H9 (cell line): ENCODE measurements at regions not wholly inside any gene's neighbourhood (a gene's known extent, or its start where the extent isn't known, plus 50 kb on each side); places are given as distances from the start of the nearest gene placed in this dataset.

ENCODE experiments used
- DNase-seq: peaks from one replicate; pipeline ENCODE4 v3.0.0-alpha.2; 2017
- H2AFZ ChIP-seq: one replicate; pipeline ENCODE4 v1.6.1; 2013; ENCODE audit warnings: mild to moderate bottlenecking, low read length, control low read depth, moderate library complexity
- H2AK5ac ChIP-seq: 2 replicates; pipeline ENCODE4 v1.6.1; 2013; ENCODE audit warnings: low read length, control low read depth, mixed read lengths; ENCODE audit not compliant: insufficient read length
- H2BK120ac ChIP-seq: one replicate; pipeline ENCODE4 v1.6.1; 2013; ENCODE audit warnings: low read depth, mild to moderate bottlenecking, low read length, control low read depth, inconsistent platforms; ENCODE audit not compliant: poor library complexity, severe bottlenecking
- H2BK12ac ChIP-seq: 2 replicates; pipeline ENCODE4 v1.6.1; 2013; ENCODE audit warnings: low read length, control low read depth, mixed read lengths, low read depth; ENCODE audit not compliant: insufficient read length
- H2BK15ac ChIP-seq: 2 replicates; pipeline ENCODE4 v1.6.1; 2013; ENCODE audit warnings: low read depth, low read length, control low read depth
- H2BK20ac ChIP-seq: one replicate; pipeline ENCODE4 v1.6.1; 2013; ENCODE audit warnings: low read depth, mild to moderate bottlenecking, low read length, control low read depth, inconsistent platforms; ENCODE audit not compliant: poor library complexity, severe bottlenecking
- H2BK5ac ChIP-seq: 2 replicates; pipeline ENCODE4 v1.6.1; 2013; ENCODE audit warnings: low read length, control low read depth, mixed read lengths; ENCODE audit not compliant: insufficient read length
- H3K14ac ChIP-seq: 2 replicates; pipeline ENCODE4 v1.6.1; 2013; ENCODE audit warnings: low read length, control low read depth; ENCODE audit not compliant: insufficient read depth
- H3K18ac ChIP-seq: 2 replicates; pipeline ENCODE4 v1.6.1; 2013; ENCODE audit warnings: low read depth, mild to moderate bottlenecking, mixed read lengths, low read length, control low read depth; ENCODE audit not compliant: insufficient read length
- H3K23ac ChIP-seq: 2 replicates; pipeline ENCODE4 v1.6.1; 2013; ENCODE audit warnings: low read length, control low read depth, mixed read lengths, low read depth; ENCODE audit not compliant: insufficient read length
- H3K23me2 ChIP-seq: 2 replicates; pipeline ENCODE4 v1.6.1; 2013; ENCODE audit warnings: low read depth, mild to moderate bottlenecking, mixed read lengths, low read length, control low read depth; ENCODE audit not compliant: insufficient read length, poor library complexity, severe bottlenecking
- H3K27ac ChIP-seq: 2 replicates; pipeline ENCODE4 v1.5.1; 2013; ENCODE audit warnings: low read length, control low read depth, mixed read lengths, low read depth; ENCODE audit not compliant: insufficient read length
- H3K27me3 ChIP-seq: 2 replicates; pipeline ENCODE4 v1.6.1; 2013; ENCODE audit warnings: low read length, control low read depth, inconsistent platforms; ENCODE audit not compliant: insufficient read depth
- H3K4ac ChIP-seq: 2 replicates; pipeline ENCODE4 v1.6.1; 2013; ENCODE audit warnings: low read depth, mild to moderate bottlenecking, control low read depth, inconsistent platforms, low read length, moderate library complexity
- H3K4me1 ChIP-seq: 2 replicates; pipeline ENCODE4 v1.6.1; 2013; ENCODE audit warnings: low read length, control low read depth, inconsistent platforms; ENCODE audit not compliant: insufficient read depth
- H3K4me2 ChIP-seq: 2 replicates; pipeline ENCODE4 v1.6.1; 2013; ENCODE audit warnings: low read length, control low read depth, mixed read lengths; ENCODE audit not compliant: insufficient read length, insufficient read depth
- H3K56ac ChIP-seq: 2 replicates; pipeline ENCODE4 v1.6.1; 2013; ENCODE audit warnings: low read depth, mild to moderate bottlenecking, mixed read lengths, low read length, control low read depth; ENCODE audit not compliant: insufficient read length
- H3K79me1 ChIP-seq: 2 replicates; pipeline ENCODE4 v1.6.1; 2013; ENCODE audit warnings: low read depth, mild to moderate bottlenecking, moderate library complexity, low read length, control low read depth, inconsistent platforms; ENCODE audit not compliant: insufficient read depth, poor library complexity, severe bottlenecking
- H3K79me2 ChIP-seq: 2 replicates; pipeline ENCODE4 v1.6.1; 2013; ENCODE audit warnings: low read length, control low read depth, inconsistent platforms; ENCODE audit not compliant: insufficient read depth
- H3K9ac ChIP-seq: 2 replicates; pipeline ENCODE4 v1.6.1; 2013; ENCODE audit warnings: low read length, control low read depth, mixed read lengths; ENCODE audit not compliant: insufficient read length; ENCODE audit errors: extremely low read depth
- H3K9me3 ChIP-seq: one replicate; pipeline ENCODE4 v1.6.1; 2013; ENCODE audit warnings: low read depth, low read length, inconsistent platforms; ENCODE audit not compliant: control insufficient read depth
- H3T11ph ChIP-seq: one replicate; pipeline ENCODE4 v1.6.1; 2013; ENCODE audit warnings: mild to moderate bottlenecking, low read length, control low read depth, inconsistent platforms
- H4K20me1 ChIP-seq: one replicate; pipeline ENCODE4 v1.6.1; 2013; ENCODE audit not compliant: control insufficient read depth, insufficient read length, insufficient read depth
- H4K5ac ChIP-seq: 2 replicates; pipeline ENCODE4 v1.6.1; 2013; ENCODE audit warnings: low read depth, mild to moderate bottlenecking, mixed read lengths, low read length, control low read depth; ENCODE audit not compliant: insufficient read length
- H4K8ac ChIP-seq: replicated peaks from 2 replicates; pipeline ENCODE4 v1.6.1; 2013; ENCODE audit warnings: low read length, control low read depth, mixed read lengths, low read depth; ENCODE audit not compliant: insufficient read length
- H4K91ac ChIP-seq: 2 replicates; pipeline ENCODE4 v1.6.1; 2013; ENCODE audit warnings: low read depth, mild to moderate bottlenecking, moderate library complexity, mixed read lengths, low read length, control low read depth; ENCODE audit not compliant: insufficient read length
- H3K27ac Mint-ChIP-seq, 3 experiments: 2 replicates in 2 of 3; 3 replicates in 1 of 3; pipeline ENCODE4 v1.8.0; 2020 to 2021; ENCODE audit warnings: mixed read lengths in 3 of 3, mild to moderate bottlenecking in 1 of 3, moderate library complexity in 1 of 3
- H3K27me3 Mint-ChIP-seq: 2 replicates; pipeline ENCODE4 v1.8.0; 2021; ENCODE audit warnings: low read depth, mild to moderate bottlenecking, moderate library complexity, mixed read lengths
- H3K36me3 Mint-ChIP-seq, 3 experiments: 2 replicates in 2 of 3; 3 replicates in 1 of 3; pipeline ENCODE4 v1.8.0; 2020 to 2021; ENCODE audit warnings: low read depth in 3 of 3, mixed read lengths in 3 of 3; ENCODE audit not compliant: insufficient read depth in 1 of 3
- H3K4me1 Mint-ChIP-seq, 2 experiments: 2 replicates each; pipeline ENCODE4 v1.8.0; 2020; ENCODE audit warnings: mixed read lengths in 2 of 2
- H3K4me3 Mint-ChIP-seq, 2 experiments: 2 replicates in 1 of 2; 3 replicates in 1 of 2; pipeline ENCODE4 v1.8.0; 2020 to 2021; ENCODE audit warnings: mild to moderate bottlenecking in 2 of 2, mixed read lengths in 2 of 2, moderate library complexity in 1 of 2
- H3K9me3 Mint-ChIP-seq, 2 experiments: 2 replicates in 1 of 2; 3 replicates in 1 of 2; pipeline ENCODE4 v1.8.0; 2020; ENCODE audit warnings: mild to moderate bottlenecking in 2 of 2, mixed read lengths in 2 of 2, moderate library complexity in 1 of 2
- TF ChIP-seq, protein P1 (sequence below): fragments of 200-600 bp; sonication (generic); conservative IDR thresholded peaks from 3 replicates; pipeline ENCODE4 v1.8.0; 2021; ENCODE audit warnings: antibody characterized with exemption, mild to moderate bottlenecking

DNA sequence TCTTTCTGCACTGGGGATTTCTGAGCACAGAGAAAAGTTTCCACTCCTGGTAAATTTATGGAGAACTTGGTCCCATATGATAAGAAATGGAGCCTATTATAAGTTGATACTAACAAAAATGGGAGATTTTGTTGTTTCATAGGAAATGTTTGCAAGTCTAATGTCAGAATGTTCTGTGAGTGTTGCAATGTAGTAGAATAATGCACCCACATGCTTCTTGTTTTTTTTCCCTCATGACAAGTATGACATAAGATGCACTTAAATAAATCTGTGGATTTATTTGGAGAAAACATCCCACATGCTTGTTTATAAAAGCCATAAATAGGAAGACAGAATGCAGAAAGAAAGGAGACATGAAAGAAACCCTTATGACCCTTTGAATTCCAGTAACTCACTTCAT lies 50.8 kb upstream of the KCNJ6 start:
- Mint-ChIP-seq H3K27me3 (peaks cover 2% of the 10 kb centered on the region), H3K9me3 (no peaks in the 10 kb centered on the region), H3K4me1 (peaks cover 10 to 11% of the 10 kb centered on the region in 2 experiments), H3K27ac (no peak overlapping the region), H3K4me3 (no peak overlapping the region), H3K36me3 (no peaks in the 10 kb centered on the region; a peak in 1 of 7 replicates)
- Histone ChIP-seq H3T11ph (no peak overlapping the region), H2BK15ac (no peak overlapping the region), H3K9ac (no peak overlapping the region), H3K4me2 (no peak overlapping the region), H2BK20ac (no peak overlapping the region), H3K27ac (no peak overlapping the region), H2BK120ac (no peak overlapping the region), H3K79me1 (no peaks in the 10 kb centered on the region), H3K56ac (no peak overlapping the region), H3K23ac (no peak overlapping the region), H4K5ac (no peak overlapping the region), H3K79me2 (no peaks in the 10 kb centered on the region), H4K8ac (no peak overlapping the region), H3K14ac (no peak overlapping the region), H3K4me1 (no peaks in the 10 kb centered on the region), H4K91ac (no peak overlapping the region), H3K9me3 (no peaks in the 10 kb centered on the region), H2AFZ (no peak overlapping the region), H3K23me2 (no peaks in the 10 kb centered on the region), H2BK5ac (no peak overlapping the region), H2BK12ac (no peak overlapping the region), H2AK5ac (no peak overlapping the region), H3K4ac (no peak overlapping the region), H3K18ac (no peak overlapping the region), H4K20me1 (no peaks in the 10 kb centered on the region), H3K27me3 (no peaks in the 10 kb centered on the region)
- TF ChIP-seq, protein P1, sequence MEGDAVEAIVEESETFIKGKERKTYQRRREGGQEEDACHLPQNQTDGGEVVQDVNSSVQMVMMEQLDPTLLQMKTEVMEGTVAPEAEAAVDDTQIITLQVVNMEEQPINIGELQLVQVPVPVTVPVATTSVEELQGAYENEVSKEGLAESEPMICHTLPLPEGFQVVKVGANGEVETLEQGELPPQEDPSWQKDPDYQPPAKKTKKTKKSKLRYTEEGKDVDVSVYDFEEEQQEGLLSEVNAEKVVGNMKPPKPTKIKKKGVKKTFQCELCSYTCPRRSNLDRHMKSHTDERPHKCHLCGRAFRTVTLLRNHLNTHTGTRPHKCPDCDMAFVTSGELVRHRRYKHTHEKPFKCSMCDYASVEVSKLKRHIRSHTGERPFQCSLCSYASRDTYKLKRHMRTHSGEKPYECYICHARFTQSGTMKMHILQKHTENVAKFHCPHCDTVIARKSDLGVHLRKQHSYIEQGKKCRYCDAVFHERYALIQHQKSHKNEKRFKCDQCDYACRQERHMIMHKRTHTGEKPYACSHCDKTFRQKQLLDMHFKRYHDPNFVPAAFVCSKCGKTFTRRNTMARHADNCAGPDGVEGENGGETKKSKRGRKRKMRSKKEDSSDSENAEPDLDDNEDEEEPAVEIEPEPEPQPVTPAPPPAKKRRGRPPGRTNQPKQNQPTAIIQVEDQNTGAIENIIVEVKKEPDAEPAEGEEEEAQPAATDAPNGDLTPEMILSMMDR = no peak
- no peak for DNase-seq
